NCI-H2029 (cell line): ENCODE measurements at regions not wholly inside any gene's neighbourhood (a gene's known extent, or its start where the extent isn't known, plus 50 kb on each side); places are given as distances from the start of the nearest gene placed in this dataset.

Source experiments
- DNase-seq: peaks from one replicate; lab custom pipeline; 2025; lab: John Stamatoyannopoulos, UW

- DNase-seq, result no peak
These were observed 465.9 kb downstream of the EPHA4 start for GRCh38 chr2:221106241-221106640.

GRCh38 chr2:221107424-221107823 is 464.7 kb downstream of the EPHA4 start:
- no peak for DNase-seq

GRCh38 chr2:221109552-221109951 is 462.6 kb downstream of the EPHA4 start:
- no peak for DNase-seq

GRCh38 chr2:221111739-221112138 is 460.4 kb downstream of the EPHA4 start:
- DNase-seq, result no peak

- no peak for DNase-seq
These were observed 459.4 kb downstream of the EPHA4 start for GRCh38 chr2:221112744-221113143.

- no peak for DNase-seq
These were observed 456.2 kb downstream of the EPHA4 start for GRCh38 chr2:221115944-221116343.

GRCh38 chr2:221120643-221121042 is 451.5 kb downstream of the EPHA4 start:
- no peak for DNase-seq

- no peak for DNase-seq
These were observed 448.7 kb downstream of the EPHA4 start for GRCh38 chr2:221123396-221123795.

GRCh38 chr2:221124532-221125240 is 447.4 kb downstream of the EPHA4 start:
- no peak for DNase-seq

- no peak for DNase-seq
These were observed 446.4 kb downstream of the EPHA4 start for GRCh38 chr2:221125691-221126090.

- DNase-seq, result no peak
These were observed 442.4 kb downstream of the EPHA4 start for GRCh38 chr2:221129657-221130056.

- DNase-seq, result no peak
These were observed 441.7 kb downstream of the EPHA4 start for GRCh38 chr2:221130431-221130830.

- DNase-seq, result no peak
These were observed 438.2 kb downstream of the EPHA4 start for GRCh38 chr2:221133941-221134340.

- no peak for DNase-seq
These were observed 437.4 kb downstream of the EPHA4 start for GRCh38 chr2:221134718-221135117.

- DNase-seq, result no peak
These were observed 436.4 kb downstream of the EPHA4 start for GRCh38 chr2:221135699-221136098.

GRCh38 chr2:221137385-221137784 is 434.7 kb downstream of the EPHA4 start:
- no peak for DNase-seq

- no peak for DNase-seq
These were observed 429.8 kb downstream of the EPHA4 start for GRCh38 chr2:221142341-221142740.

- no peak for DNase-seq
These were observed 428.9 kb downstream of the EPHA4 start for GRCh38 chr2:221143231-221143630.

GRCh38 chr2:221144909-221145308 is 427.2 kb downstream of the EPHA4 start:
- no peak for DNase-seq

- DNase-seq, result no peak
These were observed 426.7 kb downstream of the EPHA4 start for GRCh38 chr2:221145396-221145795.

GRCh38 chr2:221153226-221153625 is 418.9 kb downstream of the EPHA4 start:
- DNase-seq, result no peak

- no peak for DNase-seq
These were observed 417.9 kb downstream of the EPHA4 start for GRCh38 chr2:221154176-221154575.

- DNase-seq, result no peak
These were observed 415.9 kb downstream of the EPHA4 start for GRCh38 chr2:221156062-221156734.

GRCh38 chr2:221161186-221161585 is 410.9 kb downstream of the EPHA4 start:
- DNase-seq, result no peak
